Hepatic stellate cell (primary cell): ENCODE measurements at regions not wholly inside any gene's neighbourhood (a gene's known extent, or its start where the extent isn't known, plus 50 kb on each side); places are given as distances from the start of the nearest gene placed in this dataset.

ENCODE experiments used
- DNase-seq: peaks from one replicate; pipeline ENCODE4 v3.0.0; 2011; ENCODE audit warnings: low spot score

DNA sequence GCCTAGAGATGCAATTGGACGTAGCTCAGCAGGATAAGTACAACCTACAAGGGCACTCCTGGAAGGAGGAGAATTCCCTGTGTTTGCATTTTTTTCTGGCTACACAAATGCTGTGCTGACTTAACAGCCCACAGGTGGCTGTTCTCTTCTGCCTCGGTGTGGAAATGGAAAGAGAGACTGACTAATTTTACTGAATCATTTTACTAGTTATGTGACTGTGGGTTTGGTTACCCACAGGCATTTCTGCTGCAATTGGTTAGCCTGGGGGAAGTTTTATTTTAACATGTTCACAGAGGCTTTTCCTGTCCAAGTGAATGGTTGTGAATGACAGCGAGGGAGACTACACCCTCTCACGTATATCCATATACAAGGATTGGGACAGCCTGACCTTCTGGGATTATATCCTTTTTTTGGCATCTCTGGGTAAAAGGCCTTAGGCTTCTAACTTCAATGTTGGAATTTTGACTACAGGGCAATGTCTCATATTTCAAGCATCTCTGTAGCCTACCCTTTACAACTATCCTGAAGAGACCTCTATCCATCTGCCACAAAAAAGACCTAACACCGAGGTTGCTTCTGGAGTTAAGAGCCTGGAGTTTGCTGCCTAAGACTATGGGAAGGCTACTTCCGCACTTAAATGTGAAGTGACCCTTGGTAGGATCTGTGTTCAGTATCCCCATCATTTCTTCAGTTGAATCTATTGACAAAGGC is 67.2 kb upstream of the TP63 start:
- peak; percentile 32 for DNase-seq

GRCh38 chr3:189566550-189567130 is 64.5 kb upstream of the TP63 start:
- DNase-seq, result no peak

GRCh38 chr3:189567322-189567721 is 63.9 kb upstream of the TP63 start:
- DNase-seq, result no peak

GRCh38 chr3:189567766-189568420 is 63.3 kb upstream of the TP63 start:
- no peak for DNase-seq

DNA sequence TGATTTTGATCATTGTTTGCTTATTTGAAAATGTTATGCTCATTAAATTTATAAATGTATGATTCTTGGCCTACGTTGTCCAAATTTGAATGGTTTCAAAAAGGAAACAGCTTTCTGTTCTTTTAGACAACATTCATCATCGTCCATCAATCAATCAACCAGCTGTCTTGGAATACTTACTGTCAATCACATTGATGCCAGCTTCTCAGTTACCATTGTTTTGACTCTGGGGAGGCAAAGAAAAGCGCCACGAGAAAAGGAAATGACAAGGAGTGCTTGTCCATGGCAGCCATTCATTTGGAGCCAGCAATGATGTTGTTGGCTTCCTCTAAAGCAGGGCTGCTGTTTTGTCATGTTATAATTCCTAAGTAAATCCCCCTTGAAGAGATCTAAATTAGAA is 62.2 kb upstream of the TP63 start:
- no peak for DNase-seq

- DNase-seq, result no peak
Measured at GRCh38 chr3:189569473-189569872, 61.7 kb upstream of the TP63 start.

GRCh38 chr3:189570916-189571315 is 60.3 kb upstream of the TP63 start:
- DNase-seq, result no peak

DNA sequence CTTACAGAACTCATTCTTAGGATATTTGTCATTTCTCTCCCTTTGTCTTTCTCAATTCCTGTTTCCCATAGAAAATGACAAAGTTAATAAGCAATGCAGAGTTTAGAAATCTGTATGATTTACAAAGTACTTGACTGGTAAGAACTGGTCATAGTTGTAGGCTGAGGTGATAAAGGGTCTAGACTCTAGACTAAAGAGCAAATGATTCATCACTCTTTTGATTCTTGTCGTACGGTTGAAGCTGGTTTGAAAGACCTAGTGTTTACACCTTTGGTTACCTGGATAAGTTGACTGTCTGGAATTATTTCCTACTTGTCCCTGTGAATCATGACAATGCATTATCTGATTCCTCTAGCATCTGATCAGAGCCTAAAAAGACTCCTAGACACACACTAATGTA is 58.9 kb upstream of the TP63 start:
- no peak for DNase-seq

DNA sequence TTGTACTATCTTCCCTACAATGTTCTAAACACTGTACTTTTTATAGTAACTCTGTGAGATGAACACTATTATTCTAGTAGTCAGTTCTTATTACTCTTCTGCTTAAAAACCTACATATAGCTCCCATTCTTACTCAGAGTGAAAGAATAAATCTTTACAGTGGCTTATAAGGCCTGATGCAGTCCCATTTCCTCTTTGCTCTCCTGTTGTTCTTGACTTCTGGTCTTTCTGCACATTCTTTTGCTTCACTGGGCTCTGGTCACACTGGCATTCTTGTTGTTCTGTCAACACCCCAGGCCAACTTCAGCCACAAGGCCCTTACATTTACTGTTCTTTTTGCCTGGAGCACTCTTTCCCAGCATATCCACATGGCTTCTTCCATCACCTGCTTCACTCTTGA is 58.2 kb upstream of the TP63 start:
- DNase-seq, result no peak

GRCh38 chr3:189576486-189576885 is 54.7 kb upstream of the TP63 start:
- DNase-seq, result no peak

DNA sequence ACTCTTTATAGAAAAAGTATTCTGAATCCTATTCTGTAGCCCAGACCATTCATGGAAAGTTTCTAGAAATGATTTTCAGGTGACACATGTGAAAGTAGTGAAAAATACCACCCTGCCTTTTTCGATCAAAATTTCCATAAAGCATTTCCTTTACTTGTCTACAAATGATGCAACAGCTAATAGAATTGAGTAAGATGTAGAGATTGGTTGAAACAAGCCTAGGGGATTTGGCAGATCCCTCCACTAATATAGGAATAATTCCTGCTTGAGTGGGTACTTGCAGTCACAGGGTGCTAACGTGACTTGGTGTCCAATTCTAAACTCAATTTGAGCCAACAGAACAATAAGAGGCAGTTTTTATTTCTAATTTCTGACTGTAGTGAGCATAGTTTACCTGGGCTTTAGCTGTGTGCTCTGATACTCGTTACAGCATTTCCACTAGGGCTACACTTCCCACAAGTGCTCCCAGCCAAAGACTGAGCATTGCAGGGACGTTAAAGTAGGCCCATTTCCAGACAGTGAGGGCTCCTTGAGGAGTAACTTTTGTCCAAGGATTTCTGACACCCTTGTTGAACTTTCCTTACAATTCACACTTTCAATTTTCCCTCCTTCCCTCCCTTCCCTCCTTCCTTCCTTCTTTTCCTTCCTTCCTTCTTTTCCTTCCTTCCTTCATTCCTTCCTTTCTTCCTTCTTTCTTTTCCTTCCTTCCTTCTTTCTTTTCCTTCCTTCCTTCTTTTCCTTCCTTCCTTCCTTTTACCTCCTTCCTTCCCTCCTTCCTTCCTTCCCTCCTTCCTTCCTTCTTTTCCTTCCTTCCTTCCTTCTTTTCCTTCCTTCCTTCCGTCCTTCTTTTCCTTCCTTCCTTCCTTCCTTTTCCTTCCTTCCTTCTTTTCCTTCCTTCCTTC is 53.9 kb upstream of the TP63 start:
- no peak for DNase-seq

DNA sequence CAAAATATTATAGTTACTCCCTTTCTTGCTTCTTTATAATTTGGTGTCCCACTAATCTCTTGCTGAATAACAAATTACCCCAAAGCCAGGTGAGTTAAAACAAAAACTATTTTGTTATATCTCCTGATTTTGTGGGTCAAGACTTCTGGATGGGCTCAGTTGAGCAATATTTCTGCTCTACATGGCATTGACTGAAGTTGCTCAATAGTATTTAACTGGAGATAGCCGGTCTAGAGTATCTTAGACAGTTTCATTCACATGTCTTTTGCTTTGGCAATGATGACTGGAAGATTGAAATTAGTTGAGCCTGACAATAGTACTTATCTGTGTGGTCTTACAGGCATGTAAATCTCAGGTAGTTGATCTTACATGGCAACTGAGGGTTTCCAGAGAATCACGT is 51.0 kb upstream of the TP63 start:
- DNase-seq, result no peak
